ENCODE measurements at regions not wholly inside any gene's neighbourhood (a gene's known extent, or its start where the extent isn't known, plus 50 kb on each side); places are given as distances from the start of the nearest gene placed in this dataset.

DNA sequence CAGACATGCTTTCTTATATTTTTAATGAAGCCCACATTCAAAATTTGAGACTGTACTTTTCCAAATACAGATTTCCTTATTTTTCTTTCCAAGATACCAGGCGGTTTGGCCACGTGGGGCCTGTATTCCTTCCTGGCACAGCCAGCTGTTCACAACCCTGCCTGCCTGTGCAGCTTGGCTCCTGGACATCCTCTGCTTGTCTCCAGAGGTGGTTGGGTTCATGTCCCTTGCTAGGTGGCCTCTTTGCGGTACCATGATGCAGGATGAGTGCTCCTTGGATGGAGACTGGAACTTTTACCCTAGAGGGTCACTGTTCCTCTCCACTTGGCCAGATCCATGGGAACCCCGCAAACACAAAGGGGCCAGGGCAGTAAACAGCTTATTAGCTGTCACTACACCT, 297.5 kb upstream of the MSX2 start:
- no peak for DNase-seq (ENCODE audit: low read depth, low spot score)
- Histone ChIP-seq H3K79me2 (ENCODE audit: control insufficient read depth, insufficient read depth, low read length) (no peaks in the 10 kb centered on the region), H3K9me1 (replicated peaks; ENCODE audit: control insufficient read depth, extremely low read depth, insufficient read depth, low read length) (no peaks in the 10 kb centered on the region), H3K9ac (replicated peaks; ENCODE audit: extremely low read depth, insufficient read depth, low read length) (no peak overlapping the region), H3K4me1 (ENCODE audit: control insufficient read depth, extremely low read depth, insufficient read depth, low read length) (no peaks in the 10 kb centered on the region), H4K20me1 (replicated peaks; ENCODE audit: control insufficient read depth, extremely low read depth, insufficient read depth, low read length) (no peaks in the 10 kb centered on the region), H3K4me2 (ENCODE audit: insufficient read depth, low read length) (no peak overlapping the region), H3K27ac (ENCODE audit: insufficient read depth, low read depth, low read length) (no peak overlapping the region), H3K4me3 (replicated peaks in 1 of 3; ENCODE audit: insufficient read depth in 1 of 3, low read depth in 1 of 3, low read length in 3 of 3) (no peak overlapping the region), H3K27me3 (ENCODE audit: control insufficient read depth in 2 of 2, insufficient read depth in 2 of 2, low read length in 2 of 2) (no peaks in the 10 kb centered on the region), H3K36me3 (ENCODE audit: control insufficient read depth in 2 of 2, extremely low read depth in 1 of 2, insufficient read depth in 2 of 2, low read length in 2 of 2) (no peaks in the 10 kb centered on the region), H3K9me3 (replicated peaks; ENCODE audit: control insufficient read depth, insufficient read depth, low read length) (no peaks in the 10 kb centered on the region), H2AFZ (ENCODE audit: low read depth, low read length) (no peak overlapping the region)
- CTCF ChIA-PET: no interaction called here
- TF ChIP-seq GATA2 (IDR thresholded peaks at IDR 0.05; ENCODE audit: insufficient read depth, insufficient read length, low read depth, low read length) (no peak), MYC (IDR thresholded peaks at IDR 0.05; ENCODE audit: low read depth, low read length) (no peak), EZH2 (IDR thresholded peaks at IDR 0.05; ENCODE audit: borderline replicate concordance, low read depth, low read length, severe bottlenecking) (no peak), POLR2AphosphoS5 (IDR thresholded peaks at IDR 0.05; ENCODE audit: insufficient read depth, low read depth, low read length) (no peak), POLR2A (IDR thresholded peaks at IDR 0.05; ENCODE audit: low read depth, low read length) (no peak), FOS (IDR thresholded peaks at IDR 0.05; ENCODE audit: borderline replicate concordance, insufficient read depth, low read length) (no peak), JUN (IDR thresholded peaks at IDR 0.05; ENCODE audit: borderline replicate concordance, insufficient read depth, insufficient read length, low read depth) (no peak)
- TF ChIP-seq, protein P1, sequence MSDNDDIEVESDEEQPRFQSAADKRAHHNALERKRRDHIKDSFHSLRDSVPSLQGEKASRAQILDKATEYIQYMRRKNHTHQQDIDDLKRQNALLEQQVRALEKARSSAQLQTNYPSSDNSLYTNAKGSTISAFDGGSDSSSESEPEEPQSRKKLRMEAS (IDR thresholded peaks at IDR 0.05; ENCODE audit: insufficient read depth, insufficient read length): no peak
- TF ChIP-seq, protein P2, sequence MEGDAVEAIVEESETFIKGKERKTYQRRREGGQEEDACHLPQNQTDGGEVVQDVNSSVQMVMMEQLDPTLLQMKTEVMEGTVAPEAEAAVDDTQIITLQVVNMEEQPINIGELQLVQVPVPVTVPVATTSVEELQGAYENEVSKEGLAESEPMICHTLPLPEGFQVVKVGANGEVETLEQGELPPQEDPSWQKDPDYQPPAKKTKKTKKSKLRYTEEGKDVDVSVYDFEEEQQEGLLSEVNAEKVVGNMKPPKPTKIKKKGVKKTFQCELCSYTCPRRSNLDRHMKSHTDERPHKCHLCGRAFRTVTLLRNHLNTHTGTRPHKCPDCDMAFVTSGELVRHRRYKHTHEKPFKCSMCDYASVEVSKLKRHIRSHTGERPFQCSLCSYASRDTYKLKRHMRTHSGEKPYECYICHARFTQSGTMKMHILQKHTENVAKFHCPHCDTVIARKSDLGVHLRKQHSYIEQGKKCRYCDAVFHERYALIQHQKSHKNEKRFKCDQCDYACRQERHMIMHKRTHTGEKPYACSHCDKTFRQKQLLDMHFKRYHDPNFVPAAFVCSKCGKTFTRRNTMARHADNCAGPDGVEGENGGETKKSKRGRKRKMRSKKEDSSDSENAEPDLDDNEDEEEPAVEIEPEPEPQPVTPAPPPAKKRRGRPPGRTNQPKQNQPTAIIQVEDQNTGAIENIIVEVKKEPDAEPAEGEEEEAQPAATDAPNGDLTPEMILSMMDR (IDR thresholded peaks at IDR 0.05; ENCODE audit: extremely low read depth in 1 of 2, insufficient read depth in 1 of 2, low read depth in 1 of 2, low read length in 2 of 2): no peak
- dilution Hi-C loops (cut with MboI; ENCODE audit: extremely low pct_ligation_motif_present, low sequenced_read_pairs): no loop called here
- FAIRE-seq: no peak
- POLR2A ChIA-PET: no interaction called here
- no TSS peak for BruUV-seq (replicated peaks)
- intact Hi-C loops (cut with micrococcal nuclease): no loop called here
